ENCODE measurements at regions not wholly inside any gene's neighbourhood (a gene's known extent, or its start where the extent isn't known, plus 50 kb on each side); places are given as distances from the start of the nearest gene placed in this dataset.

DNA sequence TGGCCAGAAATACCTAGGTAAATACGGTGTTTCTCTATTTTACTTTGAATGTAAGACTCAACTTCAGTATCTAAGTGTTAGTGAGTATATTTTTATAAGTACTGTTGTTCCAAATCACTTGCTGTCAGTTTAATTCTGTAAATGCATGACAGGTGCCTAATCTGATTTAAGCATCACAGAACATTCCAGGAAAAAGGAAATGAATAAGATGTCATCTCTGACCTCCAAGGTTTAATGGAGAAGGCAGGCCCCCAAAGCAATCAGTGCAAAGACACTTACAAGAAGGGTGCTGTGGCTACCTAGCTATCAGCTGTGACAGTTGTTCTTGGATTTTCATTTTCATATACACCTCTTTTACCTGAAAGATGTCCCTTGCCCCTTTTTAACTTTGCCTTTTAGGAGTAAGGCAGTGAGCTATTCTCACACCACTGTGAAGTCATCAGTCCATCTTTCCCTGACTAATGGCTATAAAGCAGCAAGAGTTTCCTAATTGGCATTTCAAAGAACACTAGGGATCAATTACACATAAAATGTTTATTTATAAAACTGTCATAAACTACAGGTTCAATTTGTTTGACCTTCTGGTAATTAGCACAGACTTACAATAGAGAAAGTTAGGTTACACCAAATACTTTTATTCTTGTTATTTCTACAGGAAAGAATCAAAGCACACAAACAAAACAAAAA, 427.6 kb downstream of the SPRY2 start:
- POLR2A ChIA-PET = no interaction called here
- intact Hi-C loops (cut with DNase I, micrococcal nuclease) = no loop called here

DNA sequence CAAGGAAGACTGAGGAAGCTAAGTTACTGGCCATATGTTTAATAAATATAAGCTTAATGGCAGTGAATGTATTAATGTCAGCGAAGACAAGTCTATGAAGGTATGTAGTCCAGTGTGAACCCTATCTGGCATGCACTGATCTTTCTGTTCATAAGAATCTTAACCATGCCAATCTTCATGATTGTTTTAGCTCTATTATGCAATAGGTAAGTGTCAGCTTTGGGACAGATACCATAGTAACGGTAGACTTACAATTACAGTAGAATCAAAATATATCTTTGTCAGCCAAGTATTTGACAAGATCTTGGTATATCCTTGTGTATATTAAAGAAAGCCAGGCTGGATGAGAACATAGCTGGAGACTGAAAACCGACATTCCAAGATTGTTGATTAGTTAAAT, 428.5 kb downstream of the SPRY2 start:
- no peak for DNase-seq
- no peaks in the 10 kb centered on the region for H3K36me3 Mint-ChIP-seq (ENCODE audit: low read depth)
- no peak overlapping the region for H3K4me3 Mint-ChIP-seq
- ChIA-PET POLR2A (no interaction called here), CTCF (no interaction called here)
- H3K27me3 Mint-ChIP-seq = no peaks in the 10 kb centered on the region
- no peak overlapping the region for H3K27ac Mint-ChIP-seq
- no peaks in the 10 kb centered on the region for H3K4me1 Mint-ChIP-seq
- intact Hi-C loops (cut with DNase I, micrococcal nuclease) = no loop called here
- no peaks in the 10 kb centered on the region for H3K9me3 Mint-ChIP-seq (ENCODE audit: low read depth)
- no peak for ATAC-seq

More for the DNA sequence above, 427.6 kb downstream of the SPRY2 start:
- H3K9me3 Mint-ChIP-seq (ENCODE audit: low read depth) = no peaks in the 10 kb centered on the region
- ATAC-seq (no peak), DNase-seq (no peak)
- no peak overlapping the region for H3K4me3 Mint-ChIP-seq
- H3K27me3 Mint-ChIP-seq = no peaks in the 10 kb centered on the region
- no peak overlapping the region for H3K27ac Mint-ChIP-seq
- H3K4me1 Mint-ChIP-seq = no peaks in the 10 kb centered on the region
- CTCF ChIA-PET = no interaction called here
- no peaks in the 10 kb centered on the region for H3K36me3 Mint-ChIP-seq (ENCODE audit: low read depth)

DNA sequence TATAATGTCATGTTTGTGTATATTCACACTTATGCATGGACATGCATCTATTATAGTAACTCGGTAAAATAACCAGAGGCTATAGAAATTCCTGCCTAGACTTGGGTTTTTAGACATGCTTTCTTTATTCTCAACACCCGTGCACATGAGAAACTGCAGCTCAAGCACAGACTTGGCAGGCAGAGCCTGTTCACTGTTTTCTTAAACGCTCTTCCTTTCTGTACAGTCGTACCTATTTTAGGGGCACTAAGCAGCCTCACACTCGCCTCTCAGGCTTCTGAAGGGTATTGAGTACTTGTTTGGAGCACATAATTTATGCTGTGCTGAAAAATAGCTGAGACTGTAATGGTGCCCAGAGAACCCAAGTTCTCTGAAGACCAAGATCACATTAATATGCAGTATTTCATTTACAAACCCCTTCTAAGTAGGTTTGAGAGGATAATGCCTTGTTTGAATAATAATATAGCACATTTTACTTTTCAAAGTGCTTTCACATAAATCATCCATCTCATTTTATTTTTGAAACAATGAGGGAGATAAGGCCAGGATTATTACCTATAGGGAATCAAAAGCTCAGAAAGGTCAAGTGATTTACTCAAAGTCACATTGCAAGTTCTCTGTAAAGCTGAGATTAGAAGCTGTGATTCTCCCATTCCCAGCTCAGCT, 429.9 kb downstream of the SPRY2 start:
- CTCF ChIA-PET = interaction anchor here (0.5 to 1.2 kb wide), 2 partner anchors 9 to 259 kb away, joined by 3 read pairs; no protein-coding TSS in a partner anchor
- Mint-ChIP-seq H3K27me3 (no peaks in the 10 kb centered on the region), H3K4me3 (no peak overlapping the region), H3K9me3 (ENCODE audit: low read depth) (no peaks in the 10 kb centered on the region), H3K4me1 (no peaks in the 10 kb centered on the region), H3K27ac (no peak overlapping the region), H3K36me3 (ENCODE audit: low read depth) (no peaks in the 10 kb centered on the region)
- POLR2A ChIA-PET = no interaction called here
- intact Hi-C loops (cut with DNase I, micrococcal nuclease) = no loop called here
- no peak for ATAC-seq
- no peak for DNase-seq

DNA sequence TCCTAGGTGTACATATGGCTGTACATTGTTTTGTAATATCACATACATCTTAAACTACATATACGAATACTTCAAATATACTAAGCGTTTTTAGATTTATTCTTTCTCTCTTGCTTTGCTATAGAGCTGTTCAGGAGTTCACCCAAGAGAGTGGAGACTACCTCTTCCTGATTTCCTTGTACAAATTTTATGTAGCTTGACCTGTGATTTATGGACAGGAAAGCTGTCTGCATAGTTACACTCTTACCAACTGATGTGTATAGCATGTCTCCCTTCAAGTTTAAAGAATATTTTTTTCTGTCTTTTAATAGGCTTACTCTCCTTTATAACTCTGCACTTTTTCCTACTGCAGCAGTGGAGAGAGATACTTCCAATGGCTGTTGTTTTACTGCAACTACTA, 428.7 kb downstream of the NDFIP2 start:
- no peak overlapping the region for H3K27ac Mint-ChIP-seq
- H3K4me3 Mint-ChIP-seq = no peak overlapping the region
- no peaks in the 10 kb centered on the region for H3K4me1 Mint-ChIP-seq
- CTCF ChIA-PET = no interaction called here
- no peaks in the 10 kb centered on the region for H3K9me3 Mint-ChIP-seq (ENCODE audit: low read depth)
- POLR2A ChIA-PET = no interaction called here
- H3K36me3 Mint-ChIP-seq (ENCODE audit: low read depth) = no peaks in the 10 kb centered on the region
- intact Hi-C loops (cut with DNase I, micrococcal nuclease) = no loop called here
- H3K27me3 Mint-ChIP-seq = no peaks in the 10 kb centered on the region
- DNase-seq = no peak
- no peak for ATAC-seq

DNA sequence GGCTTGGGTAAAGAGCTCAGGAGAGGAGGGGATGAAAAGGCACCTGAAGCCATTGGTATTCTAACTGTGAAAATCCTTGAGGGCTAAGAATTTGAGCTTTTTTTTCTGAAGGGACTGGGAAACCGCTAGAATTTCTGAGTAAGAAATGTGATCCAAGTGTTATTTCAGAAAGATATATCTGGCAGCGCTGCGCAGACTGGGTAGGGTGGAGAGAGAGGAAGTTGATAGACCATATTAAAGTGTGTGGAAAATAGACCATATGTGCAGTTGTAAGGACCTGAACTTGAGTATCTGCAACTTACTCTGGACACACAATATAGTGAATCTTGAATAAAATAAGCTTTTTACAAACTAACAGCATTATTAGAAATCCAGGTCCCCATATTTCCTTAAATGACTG, 427.4 kb downstream of the NDFIP2 start:
- Mint-ChIP-seq H3K4me1 (no peaks in the 10 kb centered on the region), H3K9me3 (ENCODE audit: low read depth) (no peaks in the 10 kb centered on the region), H3K27ac (no peak overlapping the region), H3K27me3 (no peaks in the 10 kb centered on the region), H3K36me3 (ENCODE audit: low read depth) (no peaks in the 10 kb centered on the region), H3K4me3 (no peak overlapping the region)
- DNase-seq = no peak
- CTCF ChIA-PET = no interaction called here
- no peak for ATAC-seq
- intact Hi-C loops (cut with DNase I, micrococcal nuclease) = no loop called here
- POLR2A ChIA-PET = no interaction called here

DNA sequence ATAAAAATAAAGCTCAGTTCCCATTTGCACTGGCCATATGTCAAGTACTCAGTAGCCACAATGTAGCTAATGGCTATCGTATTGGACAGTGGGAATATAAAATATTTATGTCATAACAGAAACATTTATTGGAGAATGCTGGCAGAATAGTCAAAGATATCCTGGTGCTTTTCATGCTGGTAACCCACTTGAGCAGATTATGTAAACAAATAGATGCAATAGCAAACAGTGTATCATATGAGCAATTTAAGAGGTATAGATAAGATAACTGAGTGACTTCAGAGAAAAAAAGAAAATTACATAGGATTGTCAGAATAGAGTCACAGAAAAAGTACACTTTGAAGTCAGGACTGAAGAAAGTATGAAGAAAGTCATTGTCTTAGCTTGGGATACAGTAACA, 426.6 kb downstream of the NDFIP2 start:
- Mint-ChIP-seq H3K4me3 (no peak overlapping the region), H3K27ac (no peak overlapping the region), H3K27me3 (no peaks in the 10 kb centered on the region), H3K9me3 (ENCODE audit: low read depth) (no peaks in the 10 kb centered on the region), H3K36me3 (ENCODE audit: low read depth) (no peaks in the 10 kb centered on the region), H3K4me1 (no peaks in the 10 kb centered on the region)
- no peak for ATAC-seq
- CTCF ChIA-PET = no interaction called here
- no peak for DNase-seq
- POLR2A ChIA-PET = no interaction called here
- intact Hi-C loops (cut with DNase I, micrococcal nuclease) = no loop called here

DNA sequence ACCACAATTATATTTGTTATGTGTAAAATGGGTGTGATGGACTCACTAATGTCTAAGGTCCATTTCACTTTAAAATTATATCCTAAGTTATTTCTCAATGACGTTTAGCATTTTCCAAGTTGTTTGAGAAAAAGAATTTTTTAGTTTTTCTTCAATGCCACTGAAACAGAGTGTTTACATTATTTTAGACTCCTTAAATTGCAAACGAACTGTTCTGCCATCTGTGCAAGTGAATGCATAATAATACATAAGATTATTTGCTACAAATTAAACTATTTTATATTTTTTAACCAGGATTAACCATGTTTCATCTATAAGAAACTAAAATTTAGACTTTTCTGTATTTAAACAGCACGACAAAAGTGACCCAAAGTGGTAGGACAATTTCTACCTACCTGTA, 425.4 kb downstream of the NDFIP2 start:
- no peak overlapping the region for H3K4me3 Mint-ChIP-seq
- no peak overlapping the region for H3K27ac Mint-ChIP-seq
- H3K36me3 Mint-ChIP-seq (ENCODE audit: low read depth) = no peaks in the 10 kb centered on the region
- H3K4me1 Mint-ChIP-seq = no peaks in the 10 kb centered on the region
- H3K27me3 Mint-ChIP-seq = no peaks in the 10 kb centered on the region
- no peak for DNase-seq
- ChIA-PET CTCF (no interaction called here), POLR2A (no interaction called here)
- intact Hi-C loops (cut with DNase I, micrococcal nuclease) = no loop called here
- no peaks in the 10 kb centered on the region for H3K9me3 Mint-ChIP-seq (ENCODE audit: low read depth)
- ATAC-seq = no peak

DNA sequence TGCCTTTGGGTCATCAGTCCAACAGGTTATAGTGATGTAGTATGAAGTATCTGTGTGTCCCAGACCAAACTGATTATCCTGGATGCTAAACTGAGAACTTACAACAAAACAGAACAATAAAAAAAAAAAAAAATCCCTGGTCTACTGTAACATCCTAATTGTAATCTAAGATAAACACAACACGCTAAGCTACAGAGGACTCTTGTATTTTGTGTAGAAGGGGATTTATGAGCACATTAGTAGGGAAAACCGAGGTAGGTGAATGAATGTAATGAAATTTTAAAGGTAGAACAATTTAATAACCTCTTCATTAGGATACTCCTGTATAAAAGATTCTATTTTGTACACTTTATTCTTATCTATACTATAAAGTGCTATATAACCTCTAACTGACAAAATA, 424.1 kb downstream of the NDFIP2 start:
- intact Hi-C loops (cut with DNase I, micrococcal nuclease) = no loop called here
- Mint-ChIP-seq H3K4me1 (no peaks in the 10 kb centered on the region), H3K9me3 (ENCODE audit: low read depth) (no peaks in the 10 kb centered on the region), H3K4me3 (no peak overlapping the region), H3K36me3 (ENCODE audit: low read depth) (no peaks in the 10 kb centered on the region), H3K27me3 (no peaks in the 10 kb centered on the region), H3K27ac (no peak overlapping the region)
- ATAC-seq (no peak), DNase-seq (no peak)
- ChIA-PET POLR2A (no interaction called here), CTCF (interaction anchor here (0.6 kb wide), 1 partner anchor 32 kb away, joined by 3 read pairs; no protein-coding TSS in a partner anchor)

DNA sequence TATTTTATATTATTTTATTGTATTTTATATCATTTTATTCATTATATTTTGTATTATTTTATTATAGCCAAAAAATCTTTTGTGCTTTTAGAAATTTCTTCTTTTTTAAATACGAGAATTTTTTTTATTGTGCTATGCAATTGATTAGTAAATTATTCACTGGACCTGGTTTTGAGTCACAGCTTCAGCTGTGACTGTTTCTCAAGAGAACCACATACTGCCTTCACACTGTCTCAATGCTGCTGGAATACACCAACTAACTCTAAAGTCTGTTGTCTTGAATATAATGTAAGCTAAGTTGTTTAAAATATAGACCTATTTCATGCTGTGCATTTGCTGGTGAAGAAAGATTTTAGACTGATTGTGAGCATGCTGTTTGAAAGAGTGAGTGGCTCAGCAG, 423.6 kb downstream of the NDFIP2 start:
- Mint-ChIP-seq H3K27me3 (no peaks in the 10 kb centered on the region), H3K36me3 (ENCODE audit: low read depth) (no peaks in the 10 kb centered on the region), H3K4me1 (no peaks in the 10 kb centered on the region), H3K4me3 (no peak overlapping the region), H3K27ac (no peak overlapping the region), H3K9me3 (ENCODE audit: low read depth) (no peaks in the 10 kb centered on the region)
- ChIA-PET CTCF (no interaction called here), POLR2A (no interaction called here)
- ATAC-seq = no peak
- no peak for DNase-seq
- intact Hi-C loops (cut with DNase I, micrococcal nuclease) = no loop called here

DNA sequence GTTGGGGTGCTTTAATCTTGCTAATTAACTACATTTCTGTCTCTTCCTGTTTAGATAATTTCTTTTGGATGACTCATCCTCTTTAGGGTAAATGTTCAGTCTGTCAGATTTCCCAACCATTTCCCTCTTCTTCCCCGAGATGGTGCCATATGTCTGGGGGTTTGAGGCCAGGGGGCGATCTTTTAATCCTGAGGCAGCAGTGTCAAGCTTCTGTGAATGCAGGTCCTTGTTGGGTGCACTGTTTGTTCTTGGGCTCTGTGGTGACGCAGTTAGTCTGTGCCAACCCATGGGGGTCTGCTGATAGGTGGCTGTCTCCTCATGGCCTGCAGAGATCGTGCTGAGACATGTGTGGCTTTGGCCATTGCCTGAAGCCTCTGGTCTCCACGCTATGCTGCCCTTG, 420.4 kb downstream of the NDFIP2 start:
- no peak overlapping the region for H3K4me3 Mint-ChIP-seq
- intact Hi-C loops (cut with DNase I, micrococcal nuclease) = no loop called here
- no peak for ATAC-seq
- no peaks in the 10 kb centered on the region for H3K4me1 Mint-ChIP-seq
- ChIA-PET POLR2A (no interaction called here), CTCF (interaction anchor here (0.7 kb wide), 1 partner anchor 10 kb away, joined by 3 read pairs; no protein-coding TSS in a partner anchor)
- H3K27me3 Mint-ChIP-seq = no peaks in the 10 kb centered on the region
- H3K36me3 Mint-ChIP-seq (ENCODE audit: low read depth) = no peaks in the 10 kb centered on the region
- no peaks in the 10 kb centered on the region for H3K9me3 Mint-ChIP-seq (ENCODE audit: low read depth)
- H3K27ac Mint-ChIP-seq = no peak overlapping the region
- no peak for DNase-seq

DNA sequence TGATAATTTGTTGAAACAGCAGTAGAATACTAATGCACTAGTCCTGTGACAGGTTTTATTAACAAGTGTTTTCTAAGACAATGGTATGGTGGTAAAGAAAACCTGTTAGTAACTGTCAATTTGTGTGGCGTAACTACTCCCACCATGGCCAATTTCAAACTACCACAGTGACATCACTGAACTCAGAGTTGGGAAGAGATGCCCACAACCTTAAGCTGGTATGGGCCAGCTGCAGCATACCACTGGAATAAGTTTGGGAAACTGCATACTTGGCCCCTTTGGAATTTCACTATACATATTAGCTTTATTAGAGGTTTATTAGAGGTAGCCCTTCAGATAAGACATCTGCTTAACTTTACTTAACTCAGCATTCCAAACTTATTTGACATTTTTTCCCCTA, 419.4 kb downstream of the NDFIP2 start:
- no peaks in the 10 kb centered on the region for H3K27me3 Mint-ChIP-seq
- H3K27ac Mint-ChIP-seq = no peak overlapping the region
- DNase-seq (no peak), ATAC-seq (no peak)
- no peak overlapping the region for H3K4me3 Mint-ChIP-seq
- no peaks in the 10 kb centered on the region for H3K36me3 Mint-ChIP-seq (ENCODE audit: low read depth)
- no peaks in the 10 kb centered on the region for H3K4me1 Mint-ChIP-seq
- CTCF ChIA-PET = no interaction called here
- POLR2A ChIA-PET = no interaction called here
- H3K9me3 Mint-ChIP-seq (ENCODE audit: low read depth) = no peaks in the 10 kb centered on the region
- intact Hi-C loops (cut with DNase I, micrococcal nuclease) = no loop called here

DNA sequence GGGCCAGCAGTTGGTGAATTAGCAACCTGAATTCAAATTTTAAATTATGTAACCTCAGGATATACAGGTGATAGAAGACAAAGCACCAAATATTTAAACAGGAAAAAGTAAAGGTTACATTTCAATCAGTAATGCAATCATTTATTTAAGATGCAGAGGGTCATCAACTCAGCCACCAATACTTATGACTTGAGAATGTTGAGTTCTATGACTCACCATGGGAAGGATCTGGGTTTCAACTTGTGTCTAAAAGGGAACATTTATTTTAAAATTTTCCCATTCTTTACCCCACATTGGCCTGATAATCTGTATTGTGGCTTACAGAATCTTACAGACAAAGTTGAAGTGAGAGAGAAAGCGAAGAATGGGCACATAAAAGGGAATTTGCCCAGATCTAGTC, 418.0 kb downstream of the NDFIP2 start:
- POLR2A ChIA-PET = no interaction called here
- Mint-ChIP-seq H3K9me3 (ENCODE audit: low read depth) (no peaks in the 10 kb centered on the region), H3K27me3 (no peaks in the 10 kb centered on the region), H3K4me3 (no peak overlapping the region), H3K36me3 (ENCODE audit: low read depth) (no peaks in the 10 kb centered on the region), H3K27ac (no peak overlapping the region), H3K4me1 (no peaks in the 10 kb centered on the region)
- CTCF ChIA-PET = interaction anchor here (0.6 to 0.7 kb wide), 2 partner anchors 20 to 105 kb away, joined by 4 read pairs; no protein-coding TSS in a partner anchor
- ATAC-seq = no peak
- intact Hi-C loops (cut with DNase I, micrococcal nuclease) = no loop called here
- DNase-seq = no peak
